NCI-H460 (cell line): ENCODE measurements at regions not wholly inside any gene's neighbourhood (a gene's known extent, or its start where the extent isn't known, plus 50 kb on each side); places are given as distances from the start of the nearest gene placed in this dataset.

Experiments
- DNase-seq: peaks from one replicate; pipeline ENCODE4 v3.0.0-alpha.2; 2016; ENCODE audit warnings: low read depth; ENCODE audit errors: extremely low read depth

- DNase-seq = no peak
Measured at GRCh38 chr2:155701721-155702120, 630.8 kb downstream of the NR4A2 start.

DNA sequence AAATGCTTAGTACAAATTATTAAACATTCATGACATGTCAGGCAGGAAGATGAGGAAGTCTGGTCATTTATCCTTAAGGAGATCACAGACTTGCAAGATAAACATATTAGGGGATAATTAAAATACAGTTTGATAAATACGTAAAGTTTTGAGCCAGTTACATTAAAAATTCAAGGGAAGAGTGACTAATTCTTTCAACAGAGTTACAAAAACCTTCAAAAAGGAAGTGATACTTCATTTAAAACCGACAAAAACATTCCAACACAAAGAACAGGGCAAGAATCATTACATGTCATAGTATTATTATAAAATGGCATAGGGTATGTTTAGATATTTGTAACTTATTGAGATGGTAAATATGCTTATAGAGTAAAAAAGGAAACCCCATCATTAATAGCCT, 636.0 kb downstream of the NR4A2 start:
- no peak for DNase-seq

DNA sequence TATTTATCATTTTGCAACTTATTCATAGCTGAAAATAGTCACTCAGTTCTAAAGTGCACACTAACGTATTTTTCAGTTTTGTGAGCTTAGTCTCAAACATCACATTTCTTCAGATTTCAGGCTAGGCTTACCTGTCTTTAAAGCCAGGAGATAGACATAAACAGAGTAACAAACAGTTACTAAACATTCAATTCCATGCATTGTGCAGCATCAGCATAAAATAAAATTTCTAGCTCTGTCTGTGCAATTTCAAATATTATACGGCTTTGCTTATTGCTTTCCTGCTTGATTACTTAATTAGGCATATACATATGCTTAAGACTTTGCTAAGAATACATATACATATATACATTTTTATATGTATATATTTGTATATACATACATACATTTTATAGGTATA, 637.0 kb downstream of the NR4A2 start:
- no peak for DNase-seq

- DNase-seq = no peak
Measured at GRCh38 chr2:155692856-155693255, 639.7 kb downstream of the NR4A2 start.

- DNase-seq = no peak
Measured at GRCh38 chr2:155692106-155692505, 640.4 kb downstream of the NR4A2 start.

- DNase-seq = no peak
Measured at GRCh38 chr2:155690785-155691184, 641.7 kb downstream of the NR4A2 start.

GRCh38 chr2:155689791-155690190, 642.7 kb downstream of the NR4A2 start:
- no peak for DNase-seq

- DNase-seq = no peak
Measured at GRCh38 chr2:155687181-155687580, 645.3 kb downstream of the NR4A2 start.

- DNase-seq = no peak
Measured at GRCh38 chr2:155679647-155680046, 652.9 kb downstream of the NR4A2 start.

- no peak for DNase-seq
Measured at GRCh38 chr2:155675920-155676319, 656.6 kb downstream of the NR4A2 start.

- no peak for DNase-seq
Measured at GRCh38 chr2:155665704-155666103, 666.8 kb downstream of the NR4A2 start.

DNA sequence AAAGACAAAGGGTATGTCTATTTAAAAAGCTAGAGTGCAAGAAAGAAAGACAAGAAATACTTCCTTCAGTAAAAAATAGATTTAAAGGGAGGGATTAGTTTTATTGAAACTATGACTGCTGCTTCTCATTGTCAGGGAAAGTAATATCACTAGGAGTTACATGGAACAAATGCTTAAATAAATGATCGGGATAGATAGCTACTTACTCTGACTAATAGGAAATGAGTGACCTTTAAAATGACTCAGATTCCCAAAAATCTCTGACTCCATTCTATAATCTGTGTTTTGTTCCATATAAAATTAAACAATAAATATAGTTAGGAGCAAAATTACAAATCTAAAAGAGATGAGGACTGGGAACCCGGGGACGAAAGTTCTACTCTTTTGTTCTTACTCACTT, 669.3 kb downstream of the NR4A2 start:
- DNase-seq = no peak

GRCh38 chr2:155662224-155662623, 670.3 kb downstream of the NR4A2 start:
- no peak for DNase-seq

GRCh38 chr2:155653176-155653575, 679.3 kb downstream of the NR4A2 start:
- DNase-seq = no peak

DNA sequence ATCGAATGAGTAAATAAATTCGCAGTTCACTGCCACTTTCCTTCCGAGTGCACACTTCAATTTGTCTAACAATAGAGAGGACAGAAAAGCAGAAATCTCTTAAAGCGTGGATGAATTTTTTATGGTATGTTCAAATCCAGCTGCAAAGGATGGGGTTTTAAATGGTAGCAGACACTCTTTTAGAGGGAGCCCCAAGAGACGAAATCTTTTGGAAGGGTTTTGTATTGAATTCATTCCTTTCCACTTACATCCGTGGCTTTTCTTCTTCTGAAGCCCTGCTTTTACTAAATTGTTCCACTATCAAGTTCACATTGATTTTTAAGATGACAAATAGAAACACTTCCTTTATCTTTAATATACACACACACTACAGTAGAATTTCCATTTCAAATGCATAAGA, 680.7 kb downstream of the NR4A2 start:
- DNase-seq = no peak

- no peak for DNase-seq
Measured at GRCh38 chr2:155645791-155646190, 686.7 kb downstream of the NR4A2 start.

DNA sequence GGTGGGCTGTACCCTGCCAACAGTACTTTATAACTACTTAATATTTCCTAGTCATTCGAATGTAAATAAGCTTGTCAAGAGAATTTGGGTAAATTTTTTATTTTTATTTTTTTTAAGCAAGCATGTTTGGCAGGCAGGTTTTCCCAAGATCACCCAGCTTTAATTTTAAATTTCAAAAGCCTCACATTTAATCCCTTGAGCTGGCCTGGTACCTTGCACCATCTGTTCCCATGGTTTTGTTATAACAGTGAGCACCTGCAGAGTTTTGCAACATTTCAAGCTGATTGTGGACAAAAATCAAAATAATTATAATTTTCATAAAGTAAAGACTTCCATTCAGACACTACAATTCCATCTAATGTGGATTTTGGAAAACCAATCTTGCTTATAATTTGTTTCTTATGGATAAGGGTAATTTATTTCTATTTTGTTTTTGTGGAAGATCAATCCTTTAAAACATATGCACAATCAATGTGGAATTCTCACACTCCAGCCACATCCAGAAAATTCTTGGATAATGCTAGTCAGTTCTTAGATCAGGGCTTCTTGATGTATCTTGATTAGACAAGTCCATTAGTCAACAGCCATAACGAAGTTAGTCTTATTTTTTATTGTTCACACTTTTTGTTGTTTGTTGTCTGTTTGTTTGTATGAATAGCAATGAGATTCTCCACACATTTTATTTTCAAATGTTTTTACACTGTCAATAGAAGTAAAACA, 689.3 kb downstream of the NR4A2 start:
- DNase-seq = no peak

- DNase-seq = no peak
Measured at GRCh38 chr2:155633887-155634570, 698.5 kb downstream of the NR4A2 start.

DNA sequence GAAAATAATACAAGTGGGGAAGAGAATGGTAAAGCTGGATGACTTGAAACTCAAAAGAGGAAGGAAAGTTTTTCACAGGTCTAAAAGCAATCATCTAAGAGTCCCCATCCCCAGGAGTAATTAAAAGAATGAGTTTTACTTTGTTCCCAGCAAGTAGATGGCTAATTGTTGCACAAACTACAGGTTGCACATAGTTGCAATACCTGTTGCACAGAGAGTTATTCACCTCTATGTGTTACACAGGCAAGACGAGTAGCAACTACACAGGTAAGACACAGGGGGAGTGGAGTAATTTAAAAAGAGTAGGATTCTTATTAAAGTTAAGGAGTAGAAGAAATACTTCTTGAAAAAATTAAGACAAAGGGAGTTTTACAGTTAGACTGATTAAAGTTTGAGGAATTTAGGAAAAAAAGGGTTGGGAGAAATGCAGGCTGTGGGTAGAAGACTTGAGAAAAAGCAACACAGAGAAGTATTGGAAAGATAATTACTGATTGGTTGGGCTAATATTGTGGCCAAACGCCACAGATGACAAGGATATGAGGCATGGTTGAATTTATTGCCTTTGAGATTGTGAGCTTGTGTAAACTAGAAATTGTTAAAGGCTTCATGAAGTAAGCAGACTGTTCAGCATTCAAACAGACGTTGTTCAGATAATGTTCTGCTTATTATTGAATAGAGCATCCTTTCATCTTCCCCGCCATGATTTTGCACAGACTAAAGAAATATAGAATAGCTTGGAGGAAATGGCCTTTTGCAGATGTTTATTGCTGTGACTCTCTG, 699.3 kb downstream of the NR4A2 start:
- DNase-seq = no peak

DNA sequence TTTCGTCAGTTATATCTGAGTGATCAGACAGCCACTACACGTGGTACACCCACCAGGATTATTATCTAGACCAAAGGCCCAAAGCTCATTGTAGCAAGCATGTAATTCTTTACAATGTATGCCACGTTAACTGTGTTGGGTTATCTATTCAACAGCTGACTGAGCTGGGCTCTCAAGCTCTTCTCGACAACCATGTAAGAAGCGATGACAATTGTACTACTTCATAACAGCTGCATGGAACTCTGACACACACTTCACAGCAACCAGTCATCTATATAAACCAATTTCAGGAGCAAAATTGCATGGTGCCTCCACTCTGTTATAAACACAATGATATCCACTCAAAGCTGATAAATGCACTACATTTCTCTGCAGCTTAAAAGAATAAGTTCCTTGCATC, 701.8 kb downstream of the NR4A2 start:
- DNase-seq = no peak

DNA sequence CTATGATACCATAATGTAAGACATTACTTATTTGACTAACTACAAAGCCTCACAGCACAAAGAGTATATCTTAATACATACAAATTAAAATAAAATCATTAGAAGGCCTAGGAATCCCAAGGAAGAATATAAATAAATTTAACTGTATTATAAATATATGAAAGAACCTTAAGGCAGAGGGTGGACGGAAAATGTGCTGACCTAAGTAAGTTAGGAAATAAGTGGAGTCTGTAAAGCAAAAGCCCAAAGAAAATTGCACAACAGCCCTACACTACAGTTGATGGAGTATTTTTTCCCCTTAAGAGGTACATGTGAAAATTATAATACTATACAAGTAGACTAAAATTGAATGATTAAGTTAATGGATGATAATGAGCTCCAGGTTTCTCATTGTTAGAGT, 710.1 kb downstream of the NR4A2 start:
- no peak for DNase-seq
